G401.6 (cell line): ENCODE measurements at regions not wholly inside any gene's neighbourhood (a gene's known extent, or its start where the extent isn't known, plus 50 kb on each side); places are given as distances from the start of the nearest gene placed in this dataset.

ENCODE experiments used
- FAIRE-seq: peaks from 2 replicates; lab custom pipeline; 2012; peaks lifted over from hg19 to GRCh38; lab: Jason Lieb, UNC

GRCh38 chr1:56220021-56220420, 359.3 kb downstream of the PLPP3 start:
- no peak for FAIRE-seq

- no peak for FAIRE-seq
Measured at GRCh38 chr1:56218023-56218422, 361.3 kb downstream of the PLPP3 start.

GRCh38 chr1:56216218-56216617, 363.1 kb downstream of the PLPP3 start:
- FAIRE-seq, result no peak

GRCh38 chr1:56215771-56216170, 363.6 kb downstream of the PLPP3 start:
- FAIRE-seq, result no peak

- no peak for FAIRE-seq
Measured at GRCh38 chr1:56215086-56215485, 364.3 kb downstream of the PLPP3 start.

- no peak for FAIRE-seq
Measured at GRCh38 chr1:56213068-56213467, 366.3 kb downstream of the PLPP3 start.

- no peak for FAIRE-seq
Measured at GRCh38 chr1:56212143-56212542, 367.2 kb downstream of the PLPP3 start.

- no peak for FAIRE-seq
Measured at GRCh38 chr1:56206391-56206790, 373.0 kb downstream of the PLPP3 start.

- FAIRE-seq, result no peak
Measured at GRCh38 chr1:56204206-56204605, 375.2 kb downstream of the PLPP3 start.

- no peak for FAIRE-seq
Measured at GRCh38 chr1:56202796-56203492, 376.4 kb downstream of the PLPP3 start.

- FAIRE-seq, result no peak
Measured at GRCh38 chr1:56202186-56202585, 377.2 kb downstream of the PLPP3 start.

- no peak for FAIRE-seq
Measured at GRCh38 chr1:56200896-56201295, 378.5 kb downstream of the PLPP3 start.

GRCh38 chr1:56200442-56200841, 378.9 kb downstream of the PLPP3 start:
- no peak for FAIRE-seq

GRCh38 chr1:56199956-56200355, 379.4 kb downstream of the PLPP3 start:
- no peak for FAIRE-seq

GRCh38 chr1:56199061-56199460, 380.3 kb downstream of the PLPP3 start:
- no peak for FAIRE-seq

GRCh38 chr1:56197946-56198345, 381.4 kb downstream of the PLPP3 start:
- no peak for FAIRE-seq

- no peak for FAIRE-seq
Measured at GRCh38 chr1:56196839-56197238, 382.5 kb downstream of the PLPP3 start.

- no peak for FAIRE-seq
Measured at GRCh38 chr1:56194701-56195300, 384.6 kb downstream of the PLPP3 start.

GRCh38 chr1:56193656-56194055, 385.7 kb downstream of the PLPP3 start:
- no peak for FAIRE-seq

- FAIRE-seq, result no peak
Measured at GRCh38 chr1:56191369-56191768, 388.0 kb downstream of the PLPP3 start.

GRCh38 chr1:56190806-56191365, 388.5 kb downstream of the PLPP3 start:
- FAIRE-seq, result no peak

- FAIRE-seq, result no peak
Measured at GRCh38 chr1:56189946-56190805, 389.2 kb downstream of the PLPP3 start.

GRCh38 chr1:56189454-56189853, 389.9 kb downstream of the PLPP3 start:
- FAIRE-seq, result no peak
